Heart left ventricle (tissue), 16 donors: ENCODE measurements at regions not wholly inside any gene's neighbourhood (a gene's known extent, or its start where the extent isn't known, plus 50 kb on each side); places are given as distances from the start of the nearest gene placed in this dataset.

ENCODE experiments used
- ATAC-seq, 4 donors: fragments of 200-7000 bp; cut with Tn5 transposase; one replicate each; pipeline ENCODE4 v1.9.1; 2020 to 2022; ENCODE audit warnings: moderate library complexity in 4 of 4, mild to moderate bottlenecking in 3 of 4, moderate number of reproducible peaks in 1 of 4
- DNase-seq, 5 donors: peaks; one replicate each; pipeline ENCODE4 v3.0.0-alpha.2; 2020
- H3K27ac ChIP-seq, 12 donors: fragments of 200-600 bp; sonication (generic) in 4 of 12; one replicate each; pipeline versions ENCODE4 v1.5.0 to v1.8.0; 2016 to 2022; ENCODE audit warnings: mild to moderate bottlenecking in 2 of 12
- H3K27me3 ChIP-seq, 9 donors: fragments of 200-600 bp; sonication (generic) in 2 of 9; one replicate each; pipeline versions ENCODE4 v1.5.1 to v1.8.0; 2016 to 2022; ENCODE audit warnings: mild to moderate bottlenecking in 3 of 9
- H3K36me3 ChIP-seq, 9 donors: fragments of 200-600 bp; sonication (generic) in 2 of 9; one replicate each; pipeline versions ENCODE4 v1.5.0 to v1.8.0; 2018 to 2022; ENCODE audit warnings: mild to moderate bottlenecking in 2 of 9
- H3K4me1 ChIP-seq, 12 donors: fragments of 200-600 bp; sonication (generic) in 4 of 12; one replicate each; pipeline versions ENCODE4 v1.5.0 to v1.8.0; 2016 to 2022; ENCODE audit warnings: mild to moderate bottlenecking in 3 of 12
- H3K4me3 ChIP-seq, 12 donors: fragments of 200-600 bp; sonication (generic) in 4 of 12; one replicate each; pipeline versions ENCODE4 v1.5.0 to v1.8.0; 2017 to 2022; ENCODE audit warnings: mild to moderate bottlenecking in 9 of 12, moderate library complexity in 4 of 12
- H3K9me3 ChIP-seq, 12 donors: fragments of 200-600 bp; sonication (generic) in 4 of 12; one replicate each; pipeline versions ENCODE4 v1.5.0 to v1.8.0; 2016 to 2022; ENCODE audit warnings: mild to moderate bottlenecking in 1 of 12
- POLR2A ChIP-seq, 2 donors: fragments of 450-650 bp; IDR thresholded peaks; one replicate each; pipeline ENCODE4 v1.6.1; 2017; ENCODE audit warnings: antibody characterized with exemption in 2 of 2, mild to moderate bottlenecking in 2 of 2, moderate library complexity in 2 of 2
- WGBS, 4 donors: extraction: QIAGEN DNeasy Blood & Tissue Kit in 2 of 4; methylation state at CpG; one replicate each; pipeline versions ENCODE4 v1.1.5 to v1.1.7; 2013 to 2018; 5-methylcytosine and 5-hydroxymethylcytosine counted together
- intact Hi-C, 10 donors: fragments of 100-400 bp; cut with DNase I; formaldehyde crosslinking; loops; one replicate each; pipeline versions ENCODE4 v1.11.1 to v1.14.2; 2022
- TF ChIP-seq, protein P1 (sequence below), 12 donors: fragments of 200-600 bp; sonication (generic) in 4 of 12; IDR thresholded peaks; one replicate each; pipeline versions ENCODE4 v1.5.0 to v1.8.0; 2018 to 2022; ENCODE audit warnings: antibody characterized with exemption in 12 of 12, mild to moderate bottlenecking in 5 of 12
- donor health status: ischemic (EF 13 %, LVEDD 7.1; RV severe dilation, severe dysfunction).
- donor health status: healthy with polysubstance abuse.
- donor health status: DM: no; HTN: yes; CAD: no.
- donor health status: DM: no; HTN: no; CAD: no.
- donor health status: ischemic (EF 25% LVEDD 6.9; RV normal size, moderate dysfunction).
- donor health status: ischemic (EF 25% LVEDD 5.7; RV mildly dilated, moderate dysfunction).
- donor health status: healthy.
- donor health status: DM: yes; HTN: yes; CAD: no.
- donor health status: ischemic (EF 35%, LVEDD 5.7; RV mildly dilated, moderate dysfunction).
- donor health status: nonischemic (EF 11% LVEDD 7.7; RV severe dilation, severe dysfunction).
- donor health status: DM: yes; HTN: yes; CAD: no.
- donor health status: PGD.
- donor health status: ischemic (EF 29% LVEDD 5.4; RV normal size, mild dysfunction).
- donor health status: nonischemic (EF 23%, LVEDD 6.1; RV moderate dilation, normal function).

DNA sequence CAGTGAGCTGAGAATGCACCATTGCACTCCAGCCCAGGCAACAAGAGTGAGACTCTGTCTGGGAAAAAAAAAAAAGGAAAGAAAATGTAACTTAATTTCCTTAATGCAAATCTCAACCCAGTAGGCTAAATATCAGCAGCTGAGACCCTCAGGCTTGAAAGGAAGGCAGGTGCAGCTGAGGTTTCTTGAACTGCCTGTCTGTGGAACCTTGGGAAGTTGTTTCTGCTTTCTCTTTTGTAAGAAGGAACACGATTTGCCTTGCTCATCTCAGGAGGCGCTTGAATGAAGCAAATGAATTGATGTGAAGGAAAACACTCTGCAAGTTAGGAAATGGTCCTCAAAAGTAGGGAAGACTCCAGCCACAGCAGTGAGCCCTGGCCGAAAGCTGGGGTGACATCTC lies 143.3 kb downstream of the IRX1 start:
- DNase-seq (no peak), ATAC-seq (no peak)
- no peak for TF ChIP-seq POLR2A (IDR thresholded peaks at IDR 0.05)
- TF ChIP-seq, protein P1, sequence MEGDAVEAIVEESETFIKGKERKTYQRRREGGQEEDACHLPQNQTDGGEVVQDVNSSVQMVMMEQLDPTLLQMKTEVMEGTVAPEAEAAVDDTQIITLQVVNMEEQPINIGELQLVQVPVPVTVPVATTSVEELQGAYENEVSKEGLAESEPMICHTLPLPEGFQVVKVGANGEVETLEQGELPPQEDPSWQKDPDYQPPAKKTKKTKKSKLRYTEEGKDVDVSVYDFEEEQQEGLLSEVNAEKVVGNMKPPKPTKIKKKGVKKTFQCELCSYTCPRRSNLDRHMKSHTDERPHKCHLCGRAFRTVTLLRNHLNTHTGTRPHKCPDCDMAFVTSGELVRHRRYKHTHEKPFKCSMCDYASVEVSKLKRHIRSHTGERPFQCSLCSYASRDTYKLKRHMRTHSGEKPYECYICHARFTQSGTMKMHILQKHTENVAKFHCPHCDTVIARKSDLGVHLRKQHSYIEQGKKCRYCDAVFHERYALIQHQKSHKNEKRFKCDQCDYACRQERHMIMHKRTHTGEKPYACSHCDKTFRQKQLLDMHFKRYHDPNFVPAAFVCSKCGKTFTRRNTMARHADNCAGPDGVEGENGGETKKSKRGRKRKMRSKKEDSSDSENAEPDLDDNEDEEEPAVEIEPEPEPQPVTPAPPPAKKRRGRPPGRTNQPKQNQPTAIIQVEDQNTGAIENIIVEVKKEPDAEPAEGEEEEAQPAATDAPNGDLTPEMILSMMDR (IDR thresholded peaks at IDR 0.05), result no peak
- Histone ChIP-seq H3K27ac (no peak overlapping the region), H3K9me3 (no peaks in the 10 kb centered on the region), H3K36me3 (no peaks in the 10 kb centered on the region), H3K27me3 (no peaks in the 10 kb centered on the region), H3K4me1 (no peaks in the 10 kb centered on the region), H3K4me3 (no peak overlapping the region)
- intact Hi-C loops, result no loop called here
- WGBS, 4 donors, result 82 to 91% (median 87%) methylated on average over 3 of the region's 3 CpGs

DNA sequence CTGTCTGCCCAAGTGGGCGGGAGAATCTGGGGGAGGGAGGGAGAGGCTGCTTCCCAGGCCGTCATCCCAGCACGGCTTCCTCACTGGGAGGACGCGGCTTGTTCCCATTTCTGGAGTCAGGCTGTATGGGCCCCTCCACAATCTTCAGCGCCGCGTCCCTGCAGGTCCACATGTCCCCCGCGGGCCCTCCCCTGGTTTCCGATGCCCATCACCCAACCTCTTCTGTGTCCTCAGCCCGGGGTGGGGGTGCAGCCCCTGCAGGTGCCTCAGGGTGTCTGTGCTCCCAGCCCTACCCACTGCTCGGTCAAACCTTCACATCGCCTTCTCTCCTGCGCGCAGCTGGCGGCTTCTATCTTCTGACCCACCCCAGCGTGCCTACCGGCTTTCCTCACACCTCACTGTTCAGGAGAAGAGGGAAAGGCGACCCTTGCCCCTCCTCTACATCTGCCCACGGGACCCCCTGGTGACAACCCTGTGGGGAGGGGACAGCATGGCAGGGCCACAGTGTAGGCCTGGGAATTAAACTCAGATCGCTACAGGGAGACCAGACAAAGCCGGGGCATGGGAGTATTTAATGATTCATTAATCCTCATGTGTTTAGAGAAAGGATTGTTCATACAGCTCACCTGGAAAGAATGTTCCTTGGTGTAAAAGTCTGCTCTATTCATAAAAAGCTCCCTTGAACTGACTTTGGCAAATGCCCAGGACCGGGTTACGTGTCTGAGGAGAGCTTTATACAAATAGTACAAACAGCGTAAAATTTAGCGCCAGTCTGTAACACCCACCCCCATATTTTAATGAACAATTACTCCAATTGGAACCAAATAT lies 145.1 kb downstream of the IRX1 start:
- DNase-seq (no peak), ATAC-seq (no peak)
- no peaks in the 10 kb centered on the region for H3K36me3 ChIP-seq
- H3K4me3 ChIP-seq, result no peak overlapping the region
- no peaks in the 10 kb centered on the region for H3K9me3 ChIP-seq
- no peak overlapping the region for H3K27ac ChIP-seq
- no peak for TF ChIP-seq POLR2A (IDR thresholded peaks at IDR 0.05)
- TF ChIP-seq, protein P1 (IDR thresholded peaks at IDR 0.05), result no peak
- H3K27me3 ChIP-seq, result no peaks in the 10 kb centered on the region
- 91 to 93% (median 92%) methylated on average over 26 to 27 of the region's 27 CpGs for WGBS, 4 donors
- intact Hi-C loops, result no loop called here
- H3K4me1 ChIP-seq, result no peaks in the 10 kb centered on the region

DNA sequence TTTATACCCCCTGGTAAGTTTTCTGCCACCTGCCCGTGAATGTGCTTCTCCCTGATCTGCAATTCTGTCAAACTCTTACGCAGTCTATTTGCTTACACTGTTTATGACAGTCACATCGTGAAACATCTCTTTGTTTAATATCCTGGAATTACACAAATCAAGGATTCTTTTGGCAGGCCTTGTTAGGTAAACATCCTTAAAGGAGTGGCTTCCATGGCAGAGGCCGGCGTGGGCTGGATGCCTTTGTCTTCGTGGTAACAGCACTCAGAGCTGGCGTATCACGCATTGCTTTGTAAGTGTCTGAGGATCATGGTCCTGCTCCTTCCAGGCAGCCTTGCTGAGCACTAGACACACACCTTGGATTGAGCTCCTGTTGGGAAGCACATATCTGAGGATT lies 145.7 kb downstream of the IRX1 start:
- TF ChIP-seq, protein P1 (IDR thresholded peaks at IDR 0.05), result no peak
- no peak for TF ChIP-seq POLR2A (IDR thresholded peaks at IDR 0.05)
- Histone ChIP-seq H3K36me3 (no peaks in the 10 kb centered on the region), H3K9me3 (no peaks in the 10 kb centered on the region), H3K27ac (no peak overlapping the region), H3K4me1 (no peaks in the 10 kb centered on the region), H3K4me3 (no peak overlapping the region), H3K27me3 (no peaks in the 10 kb centered on the region)
- intact Hi-C loops, result no loop called here
- DNase-seq (no peak), ATAC-seq (no peak)
- WGBS, 4 donors, result 70 to 92% (median 82%) methylated on average over 8 of the region's 8 CpGs

DNA sequence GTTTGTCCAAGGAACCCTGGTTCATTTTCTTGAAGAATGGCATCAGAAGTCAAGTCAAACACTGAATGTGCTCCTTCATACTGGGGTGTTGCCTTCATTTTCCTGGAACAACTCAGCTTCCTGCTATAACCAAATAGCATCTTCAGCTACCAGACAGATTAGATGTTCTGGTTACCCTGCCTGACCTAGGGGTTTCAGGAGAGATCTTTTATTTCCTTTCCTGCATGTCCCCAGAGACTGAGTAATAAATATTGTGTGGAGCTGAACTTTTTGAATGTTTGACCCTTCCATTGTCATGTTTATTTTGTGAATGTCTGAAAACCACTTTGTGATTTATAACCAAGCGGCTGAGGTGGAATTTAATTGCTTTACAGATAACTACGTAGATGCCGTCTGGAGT lies 147.1 kb downstream of the IRX1 start:
- Histone ChIP-seq H3K4me1 (no peaks in the 10 kb centered on the region), H3K27me3 (no peaks in the 10 kb centered on the region), H3K36me3 (no peaks in the 10 kb centered on the region), H3K4me3 (no peak overlapping the region), H3K27ac (no peak overlapping the region), H3K9me3 (peaks cover 0 to 7% (median 0%) of the 10 kb centered on the region in 12 donors)
- intact Hi-C loops, result no loop called here
- 90 to 93% (median 91%) methylated on average over 3 of the region's 3 CpGs for WGBS, 4 donors
- no peak for DNase-seq
- TF ChIP-seq POLR2A (IDR thresholded peaks at IDR 0.05), result no peak
- TF ChIP-seq, protein P1 (IDR thresholded peaks at IDR 0.05), result no peak
- ATAC-seq, result no peak
